CD4-positive, alpha-beta T cell treated with Interleukin-4 for 1 hour (primary cell): ENCODE measurements at regions not wholly inside any gene's neighbourhood (a gene's known extent, or its start where the extent isn't known, plus 50 kb on each side); places are given as distances from the start of the nearest gene placed in this dataset.
A peak's percentile ranks its signal among the peaks of the same experiment; 100 is the strongest.
"Not testable (repeated sequence)": the region's sequence is repeated elsewhere in the genome, so short reads cannot be mapped to it uniquely, and the experiment has no call there.

Source experiments
- DNase-seq, 2 donors: peaks; one replicate each; pipeline ENCODE4 v3.0.0-alpha.2; 2020 to 2022

GRCh38 chr5:40112875-40113274, 566.8 kb upstream of the PTGER4 start:
- DNase-seq: no peak

GRCh38 chr5:40111036-40111435, 568.7 kb upstream of the PTGER4 start:
- not testable (repeated sequence) for DNase-seq

- DNase-seq: not testable (repeated sequence)
Observed at GRCh38 chr5:40108764-40109390, 570.8 kb upstream of the PTGER4 start.

GRCh38 chr5:40107786-40108185, 571.9 kb upstream of the PTGER4 start:
- DNase-seq: not testable (repeated sequence)

- no peak for DNase-seq
Observed at GRCh38 chr5:40106847-40107246, 572.9 kb upstream of the PTGER4 start.

GRCh38 chr5:40098313-40098712, 581.4 kb upstream of the PTGER4 start:
- no peak for DNase-seq

- no peak for DNase-seq
Observed at GRCh38 chr5:40093550-40093949, 586.2 kb upstream of the PTGER4 start.

GRCh38 chr5:40089269-40089668, 590.4 kb upstream of the PTGER4 start:
- DNase-seq: no peak

GRCh38 chr5:40084614-40085013, 595.1 kb upstream of the PTGER4 start:
- no peak for DNase-seq

- DNase-seq: no peak
Observed at GRCh38 chr5:40082313-40082712, 597.4 kb upstream of the PTGER4 start.

GRCh38 chr5:40080191-40080590, 599.5 kb upstream of the PTGER4 start:
- no peak for DNase-seq

GRCh38 chr5:40078898-40079575, 600.7 kb upstream of the PTGER4 start:
- no peak for DNase-seq

- no peak for DNase-seq
Observed at GRCh38 chr5:40074826-40075225, 604.9 kb upstream of the PTGER4 start.

GRCh38 chr5:40073927-40074326, 605.8 kb upstream of the PTGER4 start:
- DNase-seq: no peak

- no peak for DNase-seq
Observed at GRCh38 chr5:40071870-40072269, 607.8 kb upstream of the PTGER4 start.

- no peak for DNase-seq
Observed at GRCh38 chr5:40066616-40067015, 613.1 kb upstream of the PTGER4 start.

GRCh38 chr5:40052808-40053207, 626.9 kb upstream of the PTGER4 start:
- DNase-seq: no peak

GRCh38 chr5:40046792-40047191, 622.0 kb upstream of the DAB2 start:
- DNase-seq: no peak

- DNase-seq: no peak
Observed at GRCh38 chr5:40045429-40045828, 620.6 kb upstream of the DAB2 start.

- DNase-seq: no peak
Observed at GRCh38 chr5:40043916-40044315, 619.1 kb upstream of the DAB2 start.

- no peak for DNase-seq
Observed at GRCh38 chr5:40041452-40041851, 616.7 kb upstream of the DAB2 start.

GRCh38 chr5:40037713-40038112, 612.9 kb upstream of the DAB2 start:
- DNase-seq: no peak

GRCh38 chr5:40034441-40034840, 609.7 kb upstream of the DAB2 start:
- no peak for DNase-seq

- DNase-seq: peak; percentile 45 to 83
Observed at GRCh38 chr5:40033411-40033810, 608.6 kb upstream of the DAB2 start.

- DNase-seq: no peak
Observed at GRCh38 chr5:40033009-40033408, 608.2 kb upstream of the DAB2 start.
